HG03469 (cell line): ENCODE measurements at regions not wholly inside any gene's neighbourhood (a gene's known extent, or its start where the extent isn't known, plus 50 kb on each side); places are given as distances from the start of the nearest gene placed in this dataset.
"Not testable (repeated sequence)": the region's sequence is repeated elsewhere in the genome, so short reads cannot be mapped to it uniquely, and the experiment has no call there.

Experiments used
- ATAC-seq: cut with Tn5 transposase; IDR thresholded peaks from one replicate; pipeline ENCODE4 v1.9.1; 2021; ENCODE audit warnings: mild to moderate bottlenecking, moderate library complexity, moderate number of reproducible peaks; ENCODE audit not compliant: unreplicated experiment

DNA sequence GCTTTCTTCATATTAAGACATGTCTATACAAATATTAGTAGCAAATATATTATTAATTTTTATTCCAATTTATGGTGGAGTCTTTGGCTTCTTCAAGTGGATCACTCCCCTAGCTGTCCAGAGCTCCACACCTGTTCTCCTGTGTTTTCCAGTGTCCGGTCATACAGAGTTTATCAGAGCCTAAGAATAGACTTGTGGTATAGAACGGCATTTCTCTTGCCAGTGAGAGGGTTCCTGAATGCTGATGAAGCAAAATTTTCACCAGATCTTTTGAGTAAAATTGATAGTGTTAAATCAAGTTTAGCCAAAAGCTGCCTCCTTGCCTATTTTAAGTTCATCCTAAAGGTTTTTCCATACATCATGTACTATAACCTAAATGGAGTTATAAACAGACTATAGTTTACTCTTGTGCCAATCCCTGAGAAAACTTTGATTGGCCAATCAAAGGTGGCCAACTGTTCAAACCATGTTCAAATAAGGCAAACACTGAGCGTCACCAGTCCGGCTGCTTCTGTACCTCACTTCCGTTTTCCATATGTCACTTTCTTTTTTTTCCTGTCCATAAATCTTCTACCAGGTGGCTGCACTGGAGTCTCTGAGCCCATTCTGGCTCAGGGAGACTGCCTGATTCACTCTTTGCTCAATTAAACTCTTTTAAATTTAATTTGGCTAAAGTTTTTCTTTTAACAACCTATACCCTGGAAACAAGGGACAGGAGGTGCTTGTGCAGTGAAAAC is 422.7 kb upstream of the FRG2C start:
- ATAC-seq, result not testable (repeated sequence)

DNA sequence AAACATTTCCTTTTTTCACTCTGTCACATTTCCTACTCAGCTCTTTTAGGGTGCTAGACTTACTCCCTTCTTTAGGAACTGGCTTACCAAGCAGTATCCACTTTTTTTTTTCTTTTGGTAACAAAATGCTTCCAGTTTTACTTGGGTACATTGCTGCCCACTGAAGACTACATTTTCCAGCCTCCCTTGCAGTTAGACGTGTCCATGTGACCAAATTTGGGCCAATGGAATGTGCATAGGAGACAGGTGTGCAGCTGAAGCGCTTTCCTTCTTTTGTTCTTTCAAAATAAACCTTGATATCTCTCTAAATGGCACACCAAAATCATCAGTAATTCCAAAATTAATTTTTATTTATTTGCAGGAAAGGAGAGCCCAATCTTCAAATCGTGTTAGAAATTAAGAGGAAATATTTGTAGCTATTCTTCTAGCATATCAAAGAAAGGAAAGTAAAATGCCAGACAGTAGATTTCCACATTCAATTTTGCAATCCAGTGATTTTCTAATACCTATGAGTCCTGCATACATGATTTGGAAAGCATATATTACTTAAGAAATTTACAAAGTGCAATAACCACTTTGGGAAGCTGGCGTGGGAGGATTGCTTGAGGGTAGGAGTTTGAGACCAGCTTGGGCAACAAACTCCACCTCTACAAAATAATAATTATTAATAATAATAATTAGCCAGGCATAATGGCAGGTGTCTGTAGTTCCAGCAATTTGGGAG is 422.0 kb upstream of the FRG2C start:
- ATAC-seq, result no peak

DNA sequence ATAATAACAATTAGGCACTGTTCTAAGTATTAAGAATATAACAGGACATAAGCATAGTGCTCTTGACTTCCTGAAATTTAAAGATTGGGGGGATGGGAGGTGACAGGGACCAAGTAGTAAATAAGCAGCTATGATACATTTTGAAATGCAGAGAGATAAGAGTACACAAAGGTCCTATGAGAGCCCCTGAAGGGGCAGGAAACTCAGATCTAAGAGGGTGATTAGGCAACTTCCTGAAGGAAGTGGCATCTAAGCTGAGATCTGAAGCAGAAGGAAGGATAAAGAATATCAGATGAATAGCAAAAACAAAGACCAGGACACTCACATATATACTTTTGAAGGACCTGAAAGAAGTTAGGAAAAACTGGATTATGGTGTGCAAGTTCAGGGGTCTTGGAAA is 415.2 kb upstream of the FRG2C start:
- ATAC-seq, result no peak

DNA sequence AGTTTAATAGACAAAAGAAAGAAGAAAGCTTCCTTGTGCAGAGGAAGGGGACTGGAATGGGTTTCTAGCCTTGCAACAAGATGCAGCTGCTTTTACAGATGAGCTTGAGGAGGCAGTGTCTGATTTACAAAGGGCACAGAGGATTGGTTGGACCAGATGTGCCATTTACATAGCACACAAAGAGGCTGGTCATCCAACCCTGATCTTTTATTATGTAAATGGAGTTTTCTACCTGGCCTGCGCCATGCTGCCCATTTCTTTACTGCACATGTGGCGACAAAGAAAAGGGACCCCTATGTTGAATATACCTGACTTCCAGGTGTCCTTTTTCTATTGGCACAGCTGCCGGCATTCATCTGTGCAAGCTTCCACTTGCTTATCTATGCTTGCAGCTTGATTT is 409.4 kb upstream of the FRG2C start:
- ATAC-seq, result no peak

DNA sequence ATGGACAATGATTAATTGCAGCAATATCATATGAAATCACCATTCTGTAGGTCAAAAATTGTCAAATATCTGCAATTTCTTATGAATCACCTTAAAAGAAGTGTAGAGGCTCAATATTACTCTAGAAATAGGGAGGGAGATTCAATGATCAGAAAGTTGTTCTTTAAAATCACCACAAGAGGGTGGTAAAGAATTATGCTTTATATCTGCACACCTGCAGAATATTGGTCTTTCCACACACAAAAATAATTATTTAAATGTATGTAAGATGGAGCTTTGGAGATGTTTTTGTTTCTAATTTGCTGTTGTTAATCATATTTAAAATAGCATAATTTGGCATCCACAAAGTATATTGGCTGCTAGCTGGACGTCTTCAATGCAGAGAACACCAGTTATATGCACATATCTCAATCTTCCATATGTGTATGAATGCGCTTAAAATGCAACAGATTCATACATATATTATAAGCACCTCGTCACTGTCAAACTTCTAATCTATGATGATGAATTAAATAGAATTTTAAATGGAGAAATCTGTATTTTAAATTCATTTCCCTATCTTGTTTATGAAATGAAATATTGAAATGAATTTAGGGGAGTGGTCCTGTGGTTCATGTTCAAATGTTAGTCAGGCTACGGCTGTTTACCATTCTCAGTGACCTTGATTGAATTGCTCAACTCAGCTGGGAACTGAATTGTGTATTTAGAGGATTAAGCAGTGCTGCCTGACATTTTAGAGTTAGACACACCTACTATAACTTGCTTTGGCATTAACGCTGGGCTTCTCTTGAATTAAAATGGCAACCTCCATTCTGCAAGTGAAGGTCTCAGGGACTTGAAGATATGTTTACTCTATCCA is 405.1 kb upstream of the FRG2C start:
- ATAC-seq, result peak; percentile 53

DNA sequence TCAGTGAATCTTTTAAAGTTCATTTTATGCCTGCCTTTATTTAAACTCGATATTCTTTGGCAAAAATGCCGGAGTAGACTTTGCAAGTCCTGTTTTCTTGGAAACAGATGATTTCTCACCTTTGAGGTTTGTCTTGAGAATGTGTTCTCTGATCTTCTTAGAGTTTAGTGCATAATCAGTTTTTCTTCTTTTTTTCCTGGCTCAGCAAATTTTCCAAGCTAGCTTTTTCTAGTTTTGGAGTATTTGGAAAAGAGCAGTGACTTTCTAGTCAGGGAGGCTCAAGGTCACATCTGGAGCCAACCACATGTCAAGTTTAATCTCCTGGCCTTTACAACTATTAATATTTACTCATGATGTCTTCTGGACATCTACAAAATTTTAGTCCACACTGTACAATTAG is 403.2 kb upstream of the FRG2C start:
- not testable (repeated sequence) for ATAC-seq

DNA sequence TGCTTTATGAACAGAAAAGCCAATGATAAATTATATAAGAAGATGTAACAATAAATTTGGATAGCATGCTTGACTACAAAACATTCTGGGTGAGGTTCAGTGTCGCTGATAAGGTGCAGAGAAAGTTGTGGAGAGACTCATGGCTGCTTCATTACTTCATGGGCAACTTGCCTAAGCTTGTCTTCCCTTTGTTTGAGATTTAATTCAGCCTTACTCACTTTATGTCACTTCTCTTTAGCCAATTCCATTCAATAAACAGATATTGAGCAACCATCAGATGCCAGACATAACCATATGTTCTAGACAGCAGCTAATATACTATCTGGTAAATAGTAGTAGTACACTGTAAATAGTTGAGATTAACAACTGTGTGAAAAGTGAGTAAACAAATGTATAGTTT is 401.5 kb upstream of the FRG2C start:
- no peak for ATAC-seq

DNA sequence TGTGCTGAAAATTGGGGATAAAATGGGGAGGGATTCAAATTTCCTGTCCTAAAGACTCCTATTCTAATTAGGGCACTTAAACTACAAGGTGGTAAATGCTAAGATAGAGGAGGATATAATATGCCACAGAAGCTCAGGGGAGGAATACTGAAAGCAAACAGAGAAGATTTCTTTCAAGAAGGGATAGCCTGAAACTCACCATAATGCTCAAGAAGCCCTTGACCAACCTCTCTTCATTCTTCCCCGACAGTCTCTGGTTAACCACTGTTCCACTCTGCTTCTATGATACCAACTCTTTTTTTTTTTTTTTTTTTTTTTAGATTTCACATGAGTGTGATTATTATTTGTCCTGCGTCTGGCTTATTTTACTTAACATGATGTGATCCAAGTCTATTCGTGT is 398.2 kb upstream of the FRG2C start:
- no peak for ATAC-seq

DNA sequence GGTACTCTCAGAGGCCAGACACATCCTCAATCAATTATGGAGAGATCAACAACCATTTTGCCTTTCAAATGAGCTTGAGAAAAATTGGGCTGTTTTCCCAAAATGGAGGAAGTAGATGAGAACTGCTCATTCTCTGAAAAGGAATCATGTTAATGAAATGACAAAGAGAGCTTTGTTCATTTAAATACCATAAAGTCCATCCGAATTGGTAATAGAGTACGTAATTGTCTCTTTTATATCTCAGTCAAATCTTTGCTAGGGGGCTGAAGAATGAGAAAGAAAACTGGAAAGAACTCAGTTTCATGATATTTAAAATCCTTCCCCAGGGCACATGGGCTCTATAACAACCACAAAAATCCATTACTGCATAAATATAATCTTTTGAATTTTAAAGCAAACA is 395.6 kb upstream of the FRG2C start:
- not testable (repeated sequence) for ATAC-seq

DNA sequence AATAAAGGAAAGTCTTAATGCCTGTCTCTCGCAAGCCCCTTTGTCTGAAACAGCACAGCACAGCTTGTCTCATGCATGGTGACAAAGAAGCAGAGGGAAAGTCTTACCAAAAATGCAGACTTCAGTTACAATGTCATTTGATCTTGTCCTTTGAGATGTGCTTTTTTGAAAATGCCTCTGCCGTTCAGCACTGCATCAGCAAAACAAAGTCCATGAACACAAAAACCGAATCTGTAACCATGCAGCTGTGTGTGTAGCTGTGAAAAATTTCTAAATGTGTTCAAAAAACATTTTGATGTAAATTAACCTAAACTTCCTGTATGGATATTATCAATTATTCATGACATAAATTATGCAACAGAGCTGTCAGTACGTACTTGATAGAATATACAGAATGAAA is 391.9 kb upstream of the FRG2C start:
- not testable (repeated sequence) for ATAC-seq

DNA sequence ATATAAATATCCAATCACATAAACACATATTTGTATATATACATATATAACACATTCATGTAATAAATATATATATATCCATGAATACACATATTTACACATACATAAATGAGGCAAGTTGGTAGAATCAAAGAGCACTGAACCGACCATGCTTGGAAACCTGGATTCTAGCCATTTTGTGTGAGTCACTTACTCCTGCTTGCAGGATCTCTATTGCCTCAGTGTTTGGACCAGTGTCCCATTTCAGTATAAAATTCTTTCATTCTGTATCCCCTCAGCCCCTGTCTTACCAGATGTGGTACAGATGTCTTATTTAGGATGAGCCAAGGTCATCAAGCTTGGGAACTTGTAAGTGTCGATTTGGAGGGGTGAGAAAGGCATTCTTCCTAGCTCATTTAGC is 391.4 kb upstream of the FRG2C start:
- no peak for ATAC-seq

DNA sequence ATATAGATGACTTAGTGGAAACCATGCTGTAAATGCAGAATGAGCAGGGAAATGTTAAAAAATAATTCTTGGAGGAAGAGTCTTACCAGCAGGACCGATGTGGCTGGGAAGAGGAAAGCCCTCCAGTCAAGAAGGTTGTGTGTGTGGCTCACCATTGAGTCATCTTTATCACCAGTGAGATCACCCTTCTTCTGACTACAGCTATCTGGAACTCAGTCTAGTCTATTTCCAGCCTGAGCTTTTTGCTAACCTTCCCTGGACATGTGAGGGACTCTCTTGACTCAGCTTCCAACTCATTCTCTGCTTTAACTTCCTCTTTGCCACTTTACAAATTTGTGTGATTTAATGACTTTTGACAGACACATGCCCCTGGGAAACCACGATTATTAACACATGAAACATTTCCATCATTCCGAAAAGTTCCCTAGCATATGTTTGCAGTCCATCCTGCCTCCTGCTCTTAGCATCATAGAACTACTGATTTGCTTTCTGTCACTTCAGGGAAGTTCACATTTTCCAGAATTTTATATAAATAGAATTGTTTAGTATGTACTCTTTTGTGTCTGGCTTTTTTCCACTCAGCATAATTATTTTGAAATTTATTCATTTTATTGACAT is 378.5 kb upstream of the FRG2C start:
- ATAC-seq, result not testable (repeated sequence)

DNA sequence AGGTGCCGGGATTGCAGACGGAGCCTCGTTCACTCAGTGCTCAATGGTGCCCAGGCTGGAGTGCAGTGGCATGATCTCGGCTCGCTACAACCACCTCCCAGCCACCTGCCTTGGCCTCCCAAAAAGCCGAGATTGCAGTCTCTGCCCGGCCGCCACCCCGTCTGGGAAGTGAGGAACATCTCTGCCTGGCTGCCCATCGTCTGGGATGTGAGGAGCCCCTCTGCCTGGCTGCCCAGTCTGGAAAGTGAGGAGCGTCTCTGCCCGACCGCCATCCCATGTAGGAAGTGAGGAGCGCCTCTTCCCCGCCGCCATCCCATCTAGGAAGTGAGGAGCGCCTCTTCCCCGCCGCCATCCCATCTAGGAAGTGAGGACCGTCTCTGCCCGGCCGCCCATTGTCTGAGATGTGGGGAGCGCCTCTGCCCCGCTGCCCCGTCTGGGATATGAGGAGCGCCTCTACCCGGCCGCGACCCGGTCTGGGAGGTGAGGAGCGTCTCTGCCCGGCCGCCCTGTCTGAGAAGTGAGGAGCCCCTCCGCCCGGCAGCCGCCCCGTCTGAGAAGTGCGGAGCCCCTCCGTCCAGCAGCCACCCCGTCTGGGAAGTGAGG is 375.1 kb upstream of the FRG2C start:
- ATAC-seq, result not testable (repeated sequence)

DNA sequence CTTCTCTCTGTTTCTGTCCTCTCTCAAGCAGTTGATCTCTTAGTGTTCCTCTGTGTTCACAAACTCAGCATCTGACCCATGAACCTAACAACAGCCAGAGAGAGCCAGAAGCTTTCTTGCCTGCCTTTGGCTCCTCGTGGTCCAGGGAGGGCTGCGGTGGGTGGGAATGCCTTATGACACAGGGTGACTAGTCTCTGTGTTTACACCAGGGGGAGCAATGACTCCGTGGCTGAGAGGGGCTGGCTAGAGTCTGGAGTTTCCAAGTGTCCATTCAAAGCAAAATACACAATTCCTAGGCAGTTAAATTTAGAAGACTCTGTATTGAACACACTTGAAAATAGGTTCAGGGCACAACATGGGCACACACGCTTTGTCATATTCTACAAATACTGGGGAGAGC is 370.0 kb upstream of the FRG2C start:
- no peak for ATAC-seq

DNA sequence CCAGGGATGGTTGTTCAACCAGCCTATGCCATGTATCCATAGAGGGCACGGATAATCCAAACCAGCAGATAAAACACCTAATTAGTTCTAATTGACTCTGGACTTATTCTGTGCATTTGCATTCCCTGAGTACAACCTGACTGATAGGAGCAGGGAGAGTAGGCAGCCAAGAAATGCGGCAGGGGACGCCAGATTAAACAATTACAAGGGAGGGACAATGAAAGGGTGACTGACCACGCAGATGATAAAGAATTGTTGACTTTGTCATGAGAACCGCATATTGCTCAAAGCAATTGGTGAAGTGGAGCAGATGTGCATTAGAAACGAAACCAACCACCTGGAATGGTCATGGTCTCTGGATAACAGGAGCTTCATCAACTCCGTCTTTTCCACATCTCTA is 369.1 kb upstream of the FRG2C start:
- no peak for ATAC-seq

DNA sequence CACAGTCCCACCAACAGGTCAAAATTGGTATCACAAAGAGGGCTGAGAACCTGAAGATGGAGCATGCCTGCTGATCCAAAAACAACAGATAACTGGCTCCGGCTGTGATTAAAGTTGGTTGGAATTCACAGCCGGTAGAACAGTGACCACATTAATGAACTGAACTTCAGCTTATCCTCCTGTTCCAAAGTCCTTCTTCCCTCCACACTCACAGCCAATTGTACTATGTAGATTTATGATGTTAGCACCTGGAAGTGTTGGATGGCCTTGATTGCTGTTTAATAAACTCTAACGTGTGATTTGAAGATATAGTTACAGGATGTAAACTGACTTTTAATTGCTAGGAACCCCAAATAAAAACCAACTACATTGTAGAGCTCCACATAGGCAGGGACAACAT is 367.3 kb upstream of the FRG2C start:
- ATAC-seq, result no peak

DNA sequence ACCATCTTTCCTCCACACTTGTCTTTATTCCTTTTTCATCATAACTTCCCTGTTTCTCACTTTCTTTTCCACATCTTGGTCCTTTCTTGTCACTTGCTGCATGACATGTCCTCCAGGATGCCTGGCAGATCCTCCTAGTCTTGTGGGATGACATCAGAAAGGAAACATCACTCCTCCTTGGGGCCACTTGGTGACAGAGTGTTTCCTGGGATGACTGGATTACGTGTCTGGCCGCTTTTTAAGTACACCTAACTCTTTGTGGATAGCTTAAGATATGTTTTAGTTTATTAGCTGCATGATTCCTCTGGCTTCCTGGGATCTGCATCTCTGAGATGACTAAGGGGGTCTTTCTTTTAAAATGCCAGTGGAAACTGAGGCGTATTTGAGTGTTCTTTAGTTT is 363.5 kb upstream of the FRG2C start:
- ATAC-seq, result no peak

DNA sequence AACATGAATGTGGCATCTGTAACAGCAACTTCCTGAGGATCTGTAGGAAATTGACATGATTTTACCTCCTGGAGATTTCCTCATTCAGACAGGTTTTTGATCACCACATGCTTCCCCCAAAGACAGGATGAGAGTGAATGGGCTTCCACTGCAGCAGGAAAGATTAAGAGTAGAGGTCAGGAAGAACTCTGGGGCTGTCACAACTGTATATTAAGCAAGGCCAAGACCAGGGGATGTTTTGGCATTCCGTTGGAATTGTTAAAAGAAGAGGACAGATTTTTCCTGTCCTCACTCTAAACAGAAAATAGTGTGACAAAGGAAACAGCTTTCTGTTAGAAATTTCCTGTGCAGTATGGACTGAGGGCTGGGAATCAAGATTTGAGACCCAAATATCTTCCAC is 363.1 kb upstream of the FRG2C start:
- not testable (repeated sequence) for ATAC-seq

DNA sequence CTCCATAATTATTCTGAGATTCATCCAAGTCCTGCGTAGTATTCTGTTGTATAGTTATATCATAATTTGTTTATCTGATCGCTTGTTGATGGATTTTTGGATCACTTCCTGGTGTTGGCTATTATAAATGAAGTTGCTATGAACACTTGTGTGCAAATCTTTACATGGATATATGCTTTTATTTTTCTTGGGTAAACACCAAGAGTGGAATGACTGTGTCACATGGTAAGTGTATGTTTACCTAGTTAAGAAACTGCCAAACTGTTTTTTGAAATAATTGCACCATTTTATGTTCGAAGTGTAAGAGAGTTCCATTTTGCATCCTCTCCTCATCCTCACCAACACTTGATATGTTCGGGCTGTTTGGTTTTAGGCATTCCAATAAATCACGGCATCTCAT is 360.4 kb upstream of the FRG2C start:
- ATAC-seq, result no peak

DNA sequence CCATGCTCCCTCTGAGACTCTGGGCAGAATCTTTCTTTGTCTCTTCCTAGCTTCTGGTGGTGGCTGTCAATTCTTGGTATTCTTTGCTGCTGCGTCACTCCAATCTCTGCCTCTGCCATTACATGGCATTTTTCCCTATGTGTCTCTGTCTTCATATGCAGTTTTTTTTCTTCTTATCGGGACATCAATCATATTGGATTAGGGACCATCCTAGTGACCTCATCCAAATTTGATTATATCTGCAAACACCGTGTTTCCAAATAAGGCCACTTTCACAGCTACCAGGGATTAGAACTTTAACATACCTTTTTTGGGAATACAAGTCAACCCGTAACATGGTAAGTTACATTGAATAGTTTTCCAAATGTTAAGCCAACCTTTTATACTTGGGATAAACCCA is 358.2 kb upstream of the FRG2C start:
- ATAC-seq, result no peak

DNA sequence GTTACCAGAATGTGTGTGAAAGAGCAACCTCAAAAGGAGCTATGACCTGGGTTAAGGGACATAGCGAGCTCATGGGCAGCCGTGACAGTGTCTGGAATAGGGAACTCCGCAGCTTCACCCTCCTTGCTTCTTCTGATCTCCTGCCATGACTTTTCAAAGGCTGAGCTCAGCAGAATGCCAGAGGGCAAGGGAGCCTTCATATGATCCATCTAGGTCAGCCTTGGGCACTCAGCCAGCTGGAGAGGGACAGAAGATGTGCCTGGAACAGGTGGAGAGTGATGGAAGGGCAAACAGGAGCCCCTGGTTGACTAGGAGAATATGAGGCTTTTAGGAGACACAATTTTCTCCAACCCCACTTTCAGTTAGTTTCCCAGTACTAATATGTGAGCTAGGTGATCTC is 352.8 kb upstream of the FRG2C start:
- ATAC-seq, result not testable (repeated sequence)
